Forelimb muscle (tissue), 1 donor: ENCODE measurements at regions not wholly inside any gene's neighbourhood (a gene's known extent, or its start where the extent isn't known, plus 50 kb on each side); places are given as distances from the start of the nearest gene placed in this dataset.

Experiments
- DNase-seq: peaks from one replicate; pipeline ENCODE4 v3.0.0-alpha.2; 2013; ENCODE audit warnings: low read depth

GRCh38 chr10:28250782-28251181 is 52.1 kb downstream of the MPP7 start:
- no peak for DNase-seq

- no peak for DNase-seq
Measured at GRCh38 chr10:28250358-28250757, 52.5 kb downstream of the MPP7 start.

GRCh38 chr10:28249512-28249911 is 53.4 kb downstream of the MPP7 start:
- DNase-seq, result no peak

- DNase-seq, result no peak
Measured at GRCh38 chr10:28248092-28248491, 54.8 kb downstream of the MPP7 start.

- DNase-seq, result no peak
Measured at GRCh38 chr10:28246023-28246422, 56.8 kb downstream of the MPP7 start.

GRCh38 chr10:28243923-28244322 is 58.9 kb downstream of the MPP7 start:
- DNase-seq, result no peak

GRCh38 chr10:28242555-28243204 is 60.2 kb downstream of the MPP7 start:
- DNase-seq, result no peak

- no peak for DNase-seq
Measured at GRCh38 chr10:28241741-28242399, 61.0 kb downstream of the MPP7 start.

- DNase-seq, result no peak
Measured at GRCh38 chr10:28240400-28240799, 62.5 kb downstream of the MPP7 start.

GRCh38 chr10:28236591-28236990 is 66.3 kb downstream of the MPP7 start:
- no peak for DNase-seq

GRCh38 chr10:28220811-28221210 is 82.1 kb downstream of the MPP7 start:
- no peak for DNase-seq

GRCh38 chr10:28219251-28219650 is 83.6 kb downstream of the MPP7 start:
- no peak for DNase-seq

- no peak for DNase-seq
Measured at GRCh38 chr10:28217848-28218247, 85.0 kb downstream of the MPP7 start.

GRCh38 chr10:28215930-28216329 is 86.9 kb downstream of the MPP7 start:
- no peak for DNase-seq

GRCh38 chr10:28214219-28214618 is 88.6 kb downstream of the MPP7 start:
- DNase-seq, result no peak

- no peak for DNase-seq
Measured at GRCh38 chr10:28211759-28212158, 91.1 kb downstream of the MPP7 start.

GRCh38 chr10:28207799-28208198 is 95.1 kb downstream of the MPP7 start:
- no peak for DNase-seq

GRCh38 chr10:28202941-28203352 is 99.9 kb downstream of the MPP7 start:
- DNase-seq, result no peak

- DNase-seq, result no peak
Measured at GRCh38 chr10:28201410-28202400, 101.2 kb downstream of the MPP7 start.

- no peak for DNase-seq
Measured at GRCh38 chr10:28200775-28201174, 102.1 kb downstream of the MPP7 start.

- DNase-seq, result no peak
Measured at GRCh38 chr10:28199941-28200340, 102.9 kb downstream of the MPP7 start.

- DNase-seq, result no peak
Measured at GRCh38 chr10:28190196-28190595, 112.7 kb downstream of the MPP7 start.
